ENCODE measurements at regions not wholly inside any gene's neighbourhood (a gene's known extent, or its start where the extent isn't known, plus 50 kb on each side); places are given as distances from the start of the nearest gene placed in this dataset.

- intact Hi-C loops (cut with micrococcal nuclease), result no loop called here
Observed at GRCh38 chr7:25659841-25660240, 431.6 kb upstream of the NPVF start.

- intact Hi-C loops (cut with micrococcal nuclease), result no loop called here
Observed at GRCh38 chr7:25662841-25663800, 434.8 kb upstream of the NPVF start.

- intact Hi-C loops (cut with micrococcal nuclease), result no loop called here
Observed at GRCh38 chr7:25663877-25664276, 435.6 kb upstream of the NPVF start.

- intact Hi-C loops (cut with micrococcal nuclease), result no loop called here
Observed at GRCh38 chr7:25664593-25664992, 436.3 kb upstream of the NPVF start.

GRCh38 chr7:25665374-25665773, 437.1 kb upstream of the NPVF start:
- intact Hi-C loops (cut with micrococcal nuclease), result no loop called here

GRCh38 chr7:25665903-25666670, 437.8 kb upstream of the NPVF start:
- intact Hi-C loops (cut with micrococcal nuclease), result no loop called here

GRCh38 chr7:25666671-25667060, 438.4 kb upstream of the NPVF start:
- intact Hi-C loops (cut with micrococcal nuclease), result no loop called here

GRCh38 chr7:25669281-25669781, 441.0 kb upstream of the NPVF start:
- intact Hi-C loops (cut with micrococcal nuclease), result no loop called here

- intact Hi-C loops (cut with micrococcal nuclease), result no loop called here
Observed at GRCh38 chr7:25669961-25670841, 441.9 kb upstream of the NPVF start.

- intact Hi-C loops (cut with micrococcal nuclease), result no loop called here
Observed at GRCh38 chr7:25671111-25671510, 442.8 kb upstream of the NPVF start.

- intact Hi-C loops (cut with micrococcal nuclease), result no loop called here
Observed at GRCh38 chr7:25672496-25672895, 444.2 kb upstream of the NPVF start.

- intact Hi-C loops (cut with micrococcal nuclease), result no loop called here
Observed at GRCh38 chr7:25675789-25676474, 447.6 kb upstream of the NPVF start.

- intact Hi-C loops (cut with micrococcal nuclease), result no loop called here
Observed at GRCh38 chr7:25677595-25677994, 449.3 kb upstream of the NPVF start.

- intact Hi-C loops (cut with micrococcal nuclease), result no loop called here
Observed at GRCh38 chr7:25678215-25678614, 449.9 kb upstream of the NPVF start.

- intact Hi-C loops (cut with micrococcal nuclease), result no loop called here
Observed at GRCh38 chr7:25680636-25681035, 452.4 kb upstream of the NPVF start.

- intact Hi-C loops (cut with micrococcal nuclease), result no loop called here
Observed at GRCh38 chr7:25684360-25684759, 456.1 kb upstream of the NPVF start.

GRCh38 chr7:25686493-25686892, 458.2 kb upstream of the NPVF start:
- intact Hi-C loops (cut with micrococcal nuclease), result no loop called here

GRCh38 chr7:25694211-25694610, 457.8 kb upstream of the NFE2L3 start:
- intact Hi-C loops (cut with micrococcal nuclease), result no loop called here

- intact Hi-C loops (cut with micrococcal nuclease), result no loop called here
Observed at GRCh38 chr7:25694699-25695098, 457.3 kb upstream of the NFE2L3 start.

GRCh38 chr7:25696571-25696970, 455.4 kb upstream of the NFE2L3 start:
- intact Hi-C loops (cut with micrococcal nuclease), result no loop called here
